Suprapubic skin (tissue), 4 donors: ENCODE measurements at regions not wholly inside any gene's neighbourhood (a gene's known extent, or its start where the extent isn't known, plus 50 kb on each side); places are given as distances from the start of the nearest gene placed in this dataset.

ENCODE experiments used
- DNase-seq, 2 donors: peaks; one replicate each; pipeline ENCODE4 v3.0.0-alpha.2; 2019; ENCODE audit warnings: low spot score in 2 of 2
- H3K27ac ChIP-seq: fragments of 200-600 bp; sonication (generic); one replicate; pipeline ENCODE4 v1.5.1; 2019
- H3K27me3 ChIP-seq: fragments of 200-600 bp; sonication (generic); one replicate; pipeline ENCODE4 v1.5.1; 2019
- H3K36me3 ChIP-seq: fragments of 200-600 bp; sonication (generic); one replicate; pipeline ENCODE4 v1.5.1; 2019
- H3K4me1 ChIP-seq: fragments of 200-600 bp; sonication (generic); one replicate; pipeline ENCODE4 v1.5.1; 2019
- H3K4me3 ChIP-seq: fragments of 200-600 bp; sonication (generic); one replicate; pipeline ENCODE4 v1.5.1; 2019; ENCODE audit warnings: mild to moderate bottlenecking
- H3K9me3 ChIP-seq: fragments of 200-600 bp; sonication (generic); one replicate; pipeline ENCODE4 v1.5.1; 2019
- CTCF ChIP-seq, 2 donors: fragments of 200-600 bp in 1 of 2; fragments of 450-650 bp in 1 of 2; sonication (generic) in 1 of 2; IDR thresholded peaks; one replicate each; pipeline ENCODE4 v1.5.1; 2016 to 2019; ENCODE audit warnings: antibody characterized with exemption in 2 of 2, mild to moderate bottlenecking in 1 of 2, moderate library complexity in 1 of 2
- EP300 ChIP-seq: sonication (generic); formaldehyde crosslinking; IDR thresholded peaks from one replicate; pipeline ENCODE4 v1.6.1; 2017; ENCODE audit warnings: antibody characterized with exemption
- POLR2A ChIP-seq, 2 donors: fragments of 450-650 bp; IDR thresholded peaks; one replicate each; pipeline ENCODE4 v1.6.1; 2017; ENCODE audit warnings: antibody characterized with exemption in 2 of 2, mild to moderate bottlenecking in 2 of 2, moderate library complexity in 2 of 2
- POLR2AphosphoS5 ChIP-seq, 3 donors: sonication (generic); formaldehyde crosslinking; IDR thresholded peaks; one replicate each; pipeline ENCODE4 v1.6.1; 2017; ENCODE audit warnings: antibody characterized with exemption in 3 of 3
- WGBS: methylation state at CpG from one replicate; pipeline ENCODE4 v1.1.5; 2018; 5-methylcytosine and 5-hydroxymethylcytosine counted together

DNA sequence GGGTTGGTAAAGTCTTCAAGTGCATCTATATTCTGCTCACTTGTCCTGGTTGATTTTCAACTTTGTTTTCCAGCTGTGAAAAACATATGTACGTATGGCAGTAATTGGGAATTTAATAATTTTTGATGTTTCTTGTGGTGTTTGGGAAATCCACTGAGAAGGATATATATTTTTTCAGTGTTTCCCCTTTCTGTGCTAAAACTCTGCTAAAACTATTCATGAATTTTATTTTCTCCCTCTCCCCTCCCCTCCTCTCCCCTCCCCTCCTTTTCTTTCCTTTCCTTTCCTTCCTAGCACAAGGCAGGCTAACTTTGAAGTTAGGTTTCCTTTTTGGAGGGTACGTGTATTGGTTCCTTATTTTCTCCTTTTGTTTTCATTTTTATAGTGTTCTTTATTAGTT is 220.7 kb downstream of the PDCD6IP start:
- Histone ChIP-seq H3K4me3 (no peak overlapping the region), H3K9me3 (no peaks in the 10 kb centered on the region), H3K36me3 (no peaks in the 10 kb centered on the region), H3K27ac (no peak overlapping the region), H3K27me3 (no peaks in the 10 kb centered on the region), H3K4me1 (no peaks in the 10 kb centered on the region)
- no peak for DNase-seq
- TF ChIP-seq CTCF (IDR thresholded peaks at IDR 0.05) (no peak), POLR2AphosphoS5 (IDR thresholded peaks at IDR 0.05) (no peak), POLR2A (IDR thresholded peaks at IDR 0.05) (no peak), EP300 (no peak)
- WGBS = 72% methylated on average over 2 of the region's 2 CpGs

DNA sequence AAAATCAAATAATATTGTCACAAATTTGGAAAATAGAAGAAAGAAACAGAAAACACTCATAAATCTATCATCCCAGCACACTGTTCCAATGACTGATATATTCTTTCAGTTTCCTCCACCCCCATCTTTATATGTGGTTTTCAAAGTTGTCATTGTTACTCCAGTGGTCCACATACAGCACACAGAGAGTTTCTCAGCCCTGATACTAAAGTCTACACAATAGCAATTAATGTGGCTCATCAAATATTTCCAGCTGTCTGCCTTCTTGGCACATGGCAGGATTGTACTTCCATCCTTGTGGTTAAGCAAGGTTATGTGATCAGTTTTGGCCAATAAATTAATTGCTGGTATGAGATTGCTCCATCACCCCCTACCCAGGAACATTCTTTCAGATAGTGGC is 221.7 kb downstream of the PDCD6IP start:
- H3K27me3 ChIP-seq = no peaks in the 10 kb centered on the region
- no peaks in the 10 kb centered on the region for H3K4me1 ChIP-seq
- no peaks in the 10 kb centered on the region for H3K9me3 ChIP-seq
- TF ChIP-seq CTCF (IDR thresholded peaks at IDR 0.05) (no peak), POLR2A (IDR thresholded peaks at IDR 0.05) (no peak), EP300 (no peak)
- H3K4me3 ChIP-seq = no peak overlapping the region
- H3K36me3 ChIP-seq = no peaks in the 10 kb centered on the region
- H3K27ac ChIP-seq = no peak overlapping the region
- no peak for DNase-seq

- no peaks in the 10 kb centered on the region for H3K36me3 ChIP-seq
- no peak for TF ChIP-seq EP300
- WGBS = 71% methylated on average over 8 of the region's 8 CpGs
- H3K27me3 ChIP-seq = no peaks in the 10 kb centered on the region
- DNase-seq = no peak
- H3K9me3 ChIP-seq = no peaks in the 10 kb centered on the region
- no peak overlapping the region for H3K27ac ChIP-seq
- H3K4me1 ChIP-seq = no peaks in the 10 kb centered on the region
- no peak overlapping the region for H3K4me3 ChIP-seq
Measured at GRCh38 chr3:34020726-34021680, 222.6 kb downstream of the PDCD6IP start.

DNA sequence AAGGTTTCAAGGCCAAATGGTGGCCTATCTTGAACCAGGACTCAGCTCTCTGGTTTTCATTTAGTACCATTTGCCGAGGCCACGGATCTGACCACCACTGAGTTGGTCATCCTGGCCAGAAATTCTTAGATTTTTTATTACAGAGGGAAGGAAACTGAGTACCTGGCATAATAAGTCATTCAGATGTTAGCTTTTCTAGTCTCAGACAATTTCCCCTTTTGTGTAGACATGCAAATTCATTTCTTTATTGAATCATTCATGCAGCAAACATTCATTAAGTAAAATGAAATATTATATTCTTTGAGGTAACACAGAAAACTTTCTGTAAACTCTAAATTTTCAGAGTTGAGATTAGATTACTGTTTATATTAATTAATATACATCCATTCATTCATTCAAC is 223.7 kb downstream of the PDCD6IP start:
- TF ChIP-seq POLR2AphosphoS5 (IDR thresholded peaks at IDR 0.05) (no peak), CTCF (IDR thresholded peaks at IDR 0.05) (no peak), POLR2A (IDR thresholded peaks at IDR 0.05) (no peak), EP300 (no peak)
- Histone ChIP-seq H3K9me3 (no peaks in the 10 kb centered on the region), H3K4me1 (no peaks in the 10 kb centered on the region), H3K27ac (no peak overlapping the region), H3K27me3 (no peaks in the 10 kb centered on the region), H3K4me3 (no peak overlapping the region), H3K36me3 (no peaks in the 10 kb centered on the region)
- DNase-seq = no peak
- WGBS = 85% methylated on average over 2 of the region's 2 CpGs

DNA sequence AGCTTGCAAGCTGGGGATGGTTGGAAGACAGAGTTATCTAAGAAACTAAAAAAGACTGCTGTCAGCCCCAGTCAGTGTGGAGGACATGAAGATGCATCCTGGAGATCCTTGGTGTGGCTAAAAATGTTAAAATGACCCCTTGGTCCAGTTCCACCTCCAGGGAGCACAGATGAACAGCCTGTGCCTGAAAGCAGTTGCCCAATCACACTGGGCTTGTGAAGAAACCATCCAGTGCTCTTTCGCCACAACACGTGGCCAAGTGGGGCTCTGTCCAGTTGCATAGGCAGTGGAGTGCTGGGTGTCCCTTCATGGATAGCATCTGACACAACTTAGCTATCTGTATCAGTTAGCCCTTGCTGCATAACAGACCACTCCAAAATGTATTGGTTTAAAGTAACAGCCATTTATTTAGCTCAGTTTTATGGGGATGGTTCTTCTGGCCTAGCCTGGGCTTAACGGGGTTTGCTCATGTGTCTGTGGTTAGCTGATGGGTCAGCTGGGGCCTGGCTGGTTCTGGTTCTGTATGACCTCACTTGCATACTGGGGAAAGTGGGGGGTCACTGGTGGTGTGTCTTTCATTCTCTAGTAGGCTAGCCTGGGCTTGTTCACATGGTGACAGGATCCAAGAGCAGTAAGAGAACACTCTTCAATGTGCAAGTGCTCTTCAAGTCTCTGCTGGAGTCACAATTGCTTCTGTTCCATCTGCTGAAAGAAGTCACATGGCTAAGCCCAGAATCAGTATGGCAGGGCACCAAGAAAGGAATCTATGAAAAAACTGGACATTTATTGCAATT is 226.2 kb downstream of the PDCD6IP start:
- 94% methylated on average over 3 of the region's 3 CpGs for WGBS
- no peak for TF ChIP-seq POLR2AphosphoS5 (IDR thresholded peaks at IDR 0.05)
- no peak for TF ChIP-seq CTCF (IDR thresholded peaks at IDR 0.05)
- no peak for TF ChIP-seq POLR2A (IDR thresholded peaks at IDR 0.05)
- no peak for TF ChIP-seq EP300

More for the DNA sequence above, 226.2 kb downstream of the PDCD6IP start:
- H3K36me3 ChIP-seq = no peaks in the 10 kb centered on the region
- H3K4me1 ChIP-seq = no peaks in the 10 kb centered on the region
- H3K4me3 ChIP-seq = no peak overlapping the region
- no peaks in the 10 kb centered on the region for H3K27me3 ChIP-seq
- no peak overlapping the region for H3K27ac ChIP-seq
- H3K9me3 ChIP-seq = no peaks in the 10 kb centered on the region
- DNase-seq = no peak
